ENCODE measurements at regions not wholly inside any gene's neighbourhood (a gene's known extent, or its start where the extent isn't known, plus 50 kb on each side); places are given as distances from the start of the nearest gene placed in this dataset.

GRCh38 chr7:29649876-29650275, 86.2 kb downstream of the PRR15 start:
- TF ChIP-seq POLR2A (IDR thresholded peaks at IDR 0.05; ENCODE audit: low read length) (no peak), GATA1 (IDR thresholded peaks at IDR 0.05; ENCODE audit: low read depth, low read length) (no peak)

All from erythroblast (primary cell).